A549 (cell line): ENCODE measurements at regions not wholly inside any gene's neighbourhood (a gene's known extent, or its start where the extent isn't known, plus 50 kb on each side); places are given as distances from the start of the nearest gene placed in this dataset.

Experiments used
- ATAC-seq, 2 experiments: fragments of 200-7000 bp in 1 of 2; fragments of >200 bp in 1 of 2; cut with Nextera tagmentation in 1 of 2; cut with Tn5 transposase in 1 of 2; 3 replicates each; pipeline versions ENCODE4 v1.8.0 to v1.9.1; 2018 to 2020; ENCODE audit warnings: mild to moderate bottlenecking in 1 of 2, moderate library complexity in 1 of 2
- CTCF ChIA-PET: fragments of 300-600 bp; sonication (Branson Sonifier 250); formaldehyde crosslinking; extraction: SDS; loops from one replicate; lab custom pipeline; 2021; ENCODE audit warnings: antibody characterized with exemption, inconsistent platforms; lab: Yijun Ruan, JAX
- POLR2A ChIA-PET: fragments of 350-600 bp; formaldehyde crosslinking; extraction: SDS; loops from one replicate; lab custom pipeline; 2021; ENCODE audit warnings: antibody characterized with exemption, inconsistent platforms; lab: Yijun Ruan, JAX
- DNase-seq, 2 experiments: peaks; one replicate each; pipeline versions ENCODE4 v3.0.0 to v3.0.0-alpha.2; 2011 to 2016; ENCODE audit warnings: low read depth in 1 of 2, low spot score in 1 of 2
- FAIRE-seq: peaks from 2 replicates; lab custom pipeline; 2011; peaks lifted over from hg19 to GRCh38; lab: Jason Lieb, UNC
- H3K27ac ChIP-seq, 2 experiments: fragments of >200 bp; sonication (Bioruptor Twin); formaldehyde crosslinking; 3 replicates each; pipeline ENCODE4 v1.5.1; 2016 to 2017
- H3K4me1 ChIP-seq: fragments of >200 bp; sonication (Bioruptor Twin); formaldehyde crosslinking; 3 replicates; pipeline ENCODE4 v1.6.1; 2016
- H3K4me2 ChIP-seq: fragments of >200 bp; sonication (Bioruptor Twin); formaldehyde crosslinking; 3 replicates; pipeline ENCODE4 v1.6.1; 2016
- H3K4me3 ChIP-seq: fragments of >200 bp; sonication (Bioruptor Twin); formaldehyde crosslinking; 3 replicates; pipeline ENCODE4 v1.5.1; 2016
- H3K9me3 ChIP-seq: fragments of >200 bp; sonication (Bioruptor Twin); formaldehyde crosslinking; 3 replicates; pipeline ENCODE4 v1.6.1; 2016
- CBX2 ChIP-seq: fragments of 200-600 bp; sonication (generic); IDR thresholded peaks from 2 replicates; pipeline ENCODE4 v1.6.1; 2016; ENCODE audit warnings: low read depth, mild to moderate bottlenecking, borderline replicate concordance
- CBX8 ChIP-seq: fragments of 200-600 bp; sonication (generic); IDR thresholded peaks from 2 replicates; pipeline ENCODE4 v1.6.1; 2016
- FOSB ChIP-seq: fragments of 250-450 bp; sonication (Bioruptor Pico); IDR thresholded peaks from 2 replicates; pipeline ENCODE4 v1.5.0; 2020; ENCODE audit warnings: mild to moderate bottlenecking, moderate library complexity
- KDM1A ChIP-seq: fragments of 200-600 bp; sonication (generic); IDR thresholded peaks from 2 replicates; pipeline ENCODE4 v1.6.1; 2016; ENCODE audit warnings: low read depth, mild to moderate bottlenecking
- MAFK ChIP-seq: fragments of 450-650 bp; IDR thresholded peaks from 2 replicates; pipeline ENCODE4 v1.6.1; 2014; ENCODE audit not compliant: partially characterized antibody
- POLR2AphosphoS2 ChIP-seq: conservative IDR thresholded peaks from 2 replicates; pipeline ENCODE4 v1.6.1; 2012; ENCODE audit warnings: low read length, improper control_type of control experiment, inconsistent platforms
- RARB ChIP-seq: fragments of 250-450 bp; sonication (Bioruptor Pico); IDR thresholded peaks from 2 replicates; pipeline ENCODE4 v1.8.0; 2021; ENCODE audit warnings: mild to moderate bottlenecking, moderate library complexity
- REST ChIP-seq: fragments of 200-600 bp; sonication (generic); IDR thresholded peaks from 2 replicates; pipeline ENCODE4 v1.6.1; 2016; ENCODE audit warnings: antibody characterized with exemption, mild to moderate bottlenecking, moderate library complexity
- SMC3 ChIP-seq: fragments of >200 bp; sonication (Bioruptor Twin); formaldehyde crosslinking; IDR thresholded peaks from 3 replicates; pipeline ENCODE4 v1.6.1; 2018; ENCODE audit warnings: inconsistent platforms
- SREBF2 ChIP-seq: fragments of 450-650 bp; IDR thresholded peaks from 2 replicates; pipeline ENCODE4 v1.6.1; 2014; ENCODE audit warnings: mild to moderate bottlenecking, moderate library complexity
- TFCP2L1 ChIP-seq: fragments of 250-450 bp; sonication (Bioruptor Pico); IDR thresholded peaks from 2 replicates; pipeline ENCODE4 v1.5.0; 2021; ENCODE audit warnings: mild to moderate bottlenecking
- TP53 ChIP-seq: fragments of 250-450 bp; sonication (Bioruptor Pico); IDR thresholded peaks from 2 replicates; pipeline ENCODE4 v1.5.0; 2021; ENCODE audit warnings: mild to moderate bottlenecking, moderate library complexity
- ZFP36 ChIP-seq: fragments of 450-650 bp; IDR thresholded peaks from 2 replicates; pipeline ENCODE4 v1.6.1; 2014; ENCODE audit warnings: borderline replicate concordance; ENCODE audit not compliant: partially characterized antibody
- ZSCAN20 ChIP-seq: fragments of 250-450 bp; sonication (Bioruptor Pico); IDR thresholded peaks from 2 replicates; pipeline ENCODE4 v1.8.0; 2022; ENCODE audit warnings: mild to moderate bottlenecking, moderate library complexity
- WGBS: methylation state at CpG from one replicate; pipeline ENCODE4 v1.1.6; 2017; ENCODE audit errors: missing lambda C conversion rate; 5-methylcytosine and 5-hydroxymethylcytosine counted together
- TF ChIP-seq, protein P1 (sequence below): fragments of >200 bp; sonication (Bioruptor Twin); formaldehyde crosslinking; IDR thresholded peaks from 2 replicates; pipeline ENCODE4 v1.6.1; 2016
- TF ChIP-seq, protein P2 (sequence below): fragments of >200 bp; sonication (Bioruptor Twin); formaldehyde crosslinking; IDR thresholded peaks from 3 replicates; pipeline ENCODE4 v1.6.1; 2016
- TF ChIP-seq, protein P3 (sequence below): fragments of 150-350 bp; IDR thresholded peaks from 2 replicates; pipeline ENCODE4 v1.6.1; 2014; ENCODE audit warnings: low read depth, mild to moderate bottlenecking, low read length
- TF ChIP-seq, protein P4 (sequence below): IDR thresholded peaks from 2 replicates; pipeline ENCODE4 v1.6.1; 2012

DNA sequence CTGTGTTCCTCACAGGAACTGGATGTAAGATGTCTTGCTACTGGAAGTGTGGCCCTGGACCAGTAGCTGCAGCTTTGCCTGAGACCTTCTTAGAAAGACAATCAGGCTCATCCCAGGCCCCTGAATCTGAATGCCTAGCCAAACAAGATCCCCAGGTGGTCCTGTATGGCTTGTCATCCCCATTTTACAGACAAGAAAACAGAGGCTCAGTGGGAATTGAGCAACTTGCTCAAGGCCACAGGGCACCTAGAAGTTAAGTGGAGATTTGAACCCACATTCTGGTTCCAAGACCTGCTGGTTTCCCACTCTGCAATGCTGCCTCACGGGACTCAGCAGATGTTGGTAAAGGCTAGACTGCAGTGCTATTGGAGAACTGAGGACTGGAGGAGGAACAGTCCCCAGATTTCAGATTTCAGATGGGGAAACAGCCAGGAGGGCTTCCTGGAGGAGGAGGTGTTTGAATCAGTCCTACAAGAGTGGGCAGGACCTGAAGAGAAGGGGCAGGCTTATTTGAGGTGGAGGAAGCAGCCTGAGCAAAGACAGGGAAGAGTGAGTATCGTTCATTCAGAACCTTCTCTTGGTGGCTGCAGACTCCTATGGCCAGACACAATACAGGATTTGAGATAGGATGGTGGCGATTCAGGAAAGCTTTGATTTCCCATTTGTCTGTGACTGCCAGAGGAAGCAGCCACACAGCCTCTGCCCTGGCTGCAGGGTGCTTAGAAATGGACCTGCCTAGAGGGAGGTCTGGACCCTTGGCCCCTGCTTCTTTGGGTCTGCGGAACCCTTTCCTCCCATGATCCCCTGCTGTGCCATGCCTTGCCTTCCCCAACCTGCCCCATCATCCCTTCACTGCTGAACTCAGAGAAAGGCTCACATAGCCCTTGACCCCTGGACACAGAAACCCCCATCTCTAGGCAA lies 233.4 kb upstream of the NLRP1 start:
- ChIA-PET POLR2A (no interaction called here), CTCF (interaction anchor here (1.2 to 2.3 kb wide), 3 partner anchors 10 to 251 kb away, joined by 3 to 8 read pairs (median 4); no protein-coding TSS in a partner anchor)
- DNase-seq (no peak), ATAC-seq (no peak), FAIRE-seq (no peak)
- no peak for TF ChIP-seq TFCP2L1 (CRISPR knock-in tag)
- peak; percentile 89 for TF ChIP-seq ZFP36
- H3K4me2 ChIP-seq, result no peak overlapping the region
- peaks cover 17% of the 10 kb centered on the region for H3K4me1 ChIP-seq
- WGBS, result 62% methylated on average over 4 of the region's 4 CpGs
- no peak overlapping the region for H3K4me3 ChIP-seq
- no peak overlapping the region for H3K27ac ChIP-seq
- H3K9me3 ChIP-seq, result peaks cover 1% of the 10 kb centered on the region; the same call in 1 of the 3 replicates

- no peak overlapping the region for H3K4me3 ChIP-seq
- no peak overlapping the region for H3K27ac ChIP-seq
- peaks cover 17% of the 10 kb centered on the region for H3K4me1 ChIP-seq
- FAIRE-seq, result no peak
- H3K4me2 ChIP-seq, result no peak overlapping the region
- no peak for DNase-seq
- ChIA-PET CTCF (interaction anchor here (0.9 to 1.2 kb wide), 2 partner anchors 14 to 25 kb away, joined by 3 read pairs; no protein-coding TSS in a partner anchor), POLR2A (no interaction called here)
- TF ChIP-seq MAFK, result no peak
- no peak for TF ChIP-seq KDM1A
- TF ChIP-seq, protein P1, sequence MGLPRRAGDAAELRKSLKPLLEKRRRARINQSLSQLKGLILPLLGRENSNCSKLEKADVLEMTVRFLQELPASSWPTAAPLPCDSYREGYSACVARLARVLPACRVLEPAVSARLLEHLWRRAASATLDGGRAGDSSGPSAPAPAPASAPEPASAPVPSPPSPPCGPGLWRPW, result no peak
- no peak for TF ChIP-seq SMC3
- no peak for TF ChIP-seq REST
- no peak for TF ChIP-seq ZSCAN20 (CRISPR knock-in tag)
- TF ChIP-seq, protein P2, sequence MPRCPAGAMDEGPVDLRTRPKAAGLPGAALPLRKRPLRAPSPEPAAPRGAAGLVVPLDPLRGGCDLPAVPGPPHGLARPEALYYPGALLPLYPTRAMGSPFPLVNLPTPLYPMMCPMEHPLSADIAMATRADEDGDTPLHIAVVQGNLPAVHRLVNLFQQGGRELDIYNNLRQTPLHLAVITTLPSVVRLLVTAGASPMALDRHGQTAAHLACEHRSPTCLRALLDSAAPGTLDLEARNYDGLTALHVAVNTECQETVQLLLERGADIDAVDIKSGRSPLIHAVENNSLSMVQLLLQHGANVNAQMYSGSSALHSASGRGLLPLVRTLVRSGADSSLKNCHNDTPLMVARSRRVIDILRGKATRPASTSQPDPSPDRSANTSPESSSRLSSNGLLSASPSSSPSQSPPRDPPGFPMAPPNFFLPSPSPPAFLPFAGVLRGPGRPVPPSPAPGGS, result no peak
- TF ChIP-seq SREBF2, result no peak
- TF ChIP-seq CBX8, result no peak
- no peak for TF ChIP-seq CBX2
- ATAC-seq, result no peak
- no peaks in the 10 kb centered on the region for H3K9me3 ChIP-seq
- WGBS, result 72% methylated on average over 2 of the region's 2 CpGs
Measured at GRCh38 chr17:5819396-5819795, 235.1 kb upstream of the NLRP1 start.

DNA sequence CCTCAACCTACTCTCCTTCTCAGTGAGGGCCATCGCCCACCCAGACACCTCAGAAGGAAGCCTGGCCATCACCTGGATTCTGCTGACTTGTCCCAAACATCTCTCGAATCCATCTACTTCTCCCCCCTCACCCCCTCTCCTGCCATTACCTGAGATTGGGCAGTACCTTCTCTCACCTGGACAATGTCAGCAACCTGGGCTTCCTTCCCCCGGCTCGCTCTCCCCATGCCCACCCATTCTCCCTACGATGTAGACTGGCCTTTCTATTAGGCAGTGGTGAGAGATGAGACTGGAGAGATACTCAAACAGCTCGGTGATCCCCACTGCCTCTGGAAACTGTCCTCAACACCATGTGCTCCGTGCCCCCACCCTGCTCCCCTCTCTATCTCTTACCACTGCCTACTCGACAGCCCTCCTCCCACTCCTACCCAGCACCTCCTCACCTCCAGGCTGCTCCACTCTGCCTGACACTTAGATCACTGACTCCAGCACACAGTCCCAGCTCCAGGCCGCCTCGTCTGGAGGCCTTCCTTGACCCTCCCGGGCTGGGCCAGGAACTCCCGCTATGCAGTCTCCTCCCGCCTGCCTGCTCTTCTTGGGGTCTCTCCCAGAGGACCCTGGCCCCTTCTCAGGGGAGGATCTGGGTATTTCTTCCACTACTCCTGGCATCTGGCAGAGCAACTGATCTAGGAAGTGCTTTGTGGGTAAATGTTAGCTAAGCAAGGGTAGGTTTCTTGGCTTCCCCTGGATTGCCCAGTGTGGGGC lies 235.8 kb upstream of the NLRP1 start:
- DNase-seq (no peak), FAIRE-seq (no peak), ATAC-seq (0 out of 6 replicates have a peak, but pooled peaks of 1 of the 2 experiments have one; percentile 10)
- ChIA-PET CTCF (interaction anchor here (1.0 to 1.6 kb wide), 3 partner anchors 8 to 28 kb away, joined by 3 to 8 read pairs (median 4); no protein-coding TSS in a partner anchor), POLR2A (no interaction called here)
- 85% methylated on average over 13 of the region's 13 CpGs for WGBS
- peak overlapping the region in 1 of 2 experiments; percentile 50; a peak in 2 of 6 replicates for H3K27ac ChIP-seq
- H3K4me1 ChIP-seq, result peaks cover 18% of the 10 kb centered on the region
- no peak overlapping the region for H3K4me3 ChIP-seq
- H3K4me2 ChIP-seq, result no peak overlapping the region
- no peaks in the 10 kb centered on the region for H3K9me3 ChIP-seq
- TF ChIP-seq POLR2AphosphoS2 (no peak), FOSB (CRISPR knock-in tag) (no peak), REST (no peak), TFCP2L1 (CRISPR knock-in tag) (no peak), TP53 (CRISPR knock-in tag) (no peak), RARB (CRISPR knock-in tag) (no peak)
- TF ChIP-seq, protein P3, sequence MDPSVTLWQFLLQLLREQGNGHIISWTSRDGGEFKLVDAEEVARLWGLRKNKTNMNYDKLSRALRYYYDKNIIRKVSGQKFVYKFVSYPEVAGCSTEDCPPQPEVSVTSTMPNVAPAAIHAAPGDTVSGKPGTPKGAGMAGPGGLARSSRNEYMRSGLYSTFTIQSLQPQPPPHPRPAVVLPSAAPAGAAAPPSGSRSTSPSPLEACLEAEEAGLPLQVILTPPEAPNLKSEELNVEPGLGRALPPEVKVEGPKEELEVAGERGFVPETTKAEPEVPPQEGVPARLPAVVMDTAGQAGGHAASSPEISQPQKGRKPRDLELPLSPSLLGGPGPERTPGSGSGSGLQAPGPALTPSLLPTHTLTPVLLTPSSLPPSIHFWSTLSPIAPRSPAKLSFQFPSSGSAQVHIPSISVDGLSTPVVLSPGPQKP, result no peak
- TF ChIP-seq, protein P4, sequence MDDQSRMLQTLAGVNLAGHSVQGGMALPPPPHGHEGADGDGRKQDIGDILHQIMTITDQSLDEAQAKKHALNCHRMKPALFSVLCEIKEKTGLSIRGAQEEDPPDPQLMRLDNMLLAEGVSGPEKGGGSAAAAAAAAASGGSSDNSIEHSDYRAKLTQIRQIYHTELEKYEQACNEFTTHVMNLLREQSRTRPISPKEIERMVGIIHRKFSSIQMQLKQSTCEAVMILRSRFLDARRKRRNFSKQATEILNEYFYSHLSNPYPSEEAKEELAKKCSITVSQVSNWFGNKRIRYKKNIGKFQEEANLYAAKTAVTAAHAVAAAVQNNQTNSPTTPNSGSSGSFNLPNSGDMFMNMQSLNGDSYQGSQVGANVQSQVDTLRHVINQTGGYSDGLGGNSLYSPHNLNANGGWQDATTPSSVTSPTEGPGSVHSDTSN, result no peak
